ENCODE measurements at regions not wholly inside any gene's neighbourhood (a gene's known extent, or its start where the extent isn't known, plus 50 kb on each side); places are given as distances from the start of the nearest gene placed in this dataset.

- peak; percentile 6 for DNase-seq (ENCODE audit: low spot score)
- no peak overlapping the region for H3K27ac ChIP-seq
- CTCF ChIA-PET, result no interaction called here
- no peak for TF ChIP-seq CTCF (conservative IDR thresholded peaks at IDR 0.05; ENCODE audit: low read depth)
- POLR2A ChIA-PET (ENCODE audit: low non-redundant PET), result no interaction called here
Measured at GRCh38 chr22:27386186-27386585, 415.4 kb downstream of the MN1 start.

DNA sequence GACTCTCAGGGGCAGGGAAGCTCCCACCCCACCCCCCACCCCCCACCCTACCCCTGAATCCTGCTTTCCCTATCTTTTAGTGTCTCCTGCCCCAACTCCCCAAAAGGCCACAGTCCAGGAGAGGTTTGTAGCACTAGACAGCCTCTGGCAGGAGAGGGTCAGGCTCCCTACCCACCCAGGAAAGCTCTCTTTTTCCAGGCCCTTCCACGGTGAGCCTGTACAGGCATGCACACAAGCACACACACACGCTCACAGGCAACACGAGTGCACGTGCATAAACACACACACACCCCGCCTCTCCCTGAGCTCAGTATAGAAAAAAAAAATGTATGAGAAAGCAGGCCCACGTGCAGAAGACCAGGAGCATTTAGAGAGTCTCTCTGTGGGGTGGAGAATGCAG, 414.0 kb downstream of the MN1 start:
- ChIA-PET POLR2A (ENCODE audit: low non-redundant PET) (no interaction called here), CTCF (no interaction called here)
- no peak overlapping the region for H3K27ac ChIP-seq
- no peak for DNase-seq (ENCODE audit: low spot score)
- TF ChIP-seq CTCF (conservative IDR thresholded peaks at IDR 0.05; ENCODE audit: low read depth), result no peak

- no peak overlapping the region for H3K27ac ChIP-seq
- TF ChIP-seq CTCF (conservative IDR thresholded peaks at IDR 0.05; ENCODE audit: low read depth), result no peak
- DNase-seq (ENCODE audit: low spot score), result no peak
- ChIA-PET CTCF (no interaction called here), POLR2A (ENCODE audit: low non-redundant PET) (no interaction called here)
Measured at GRCh38 chr22:27388090-27388600, 413.4 kb downstream of the MN1 start.

DNA sequence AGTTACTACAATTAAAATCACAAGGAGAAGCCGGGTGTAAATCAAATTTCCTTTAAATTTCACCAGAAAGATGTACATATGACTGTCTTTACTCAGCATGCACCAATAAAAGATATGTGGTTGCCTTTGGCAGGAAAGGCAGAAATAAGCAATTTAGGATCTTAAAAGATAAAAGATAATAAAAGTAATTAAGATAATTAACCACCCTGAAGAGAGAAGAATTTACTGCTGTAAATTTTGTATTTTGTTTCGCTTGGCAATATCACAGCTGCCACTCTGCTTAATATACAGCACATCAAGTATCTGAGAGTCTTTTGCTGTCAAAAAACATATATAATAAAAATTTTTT, 411.9 kb downstream of the MN1 start:
- TF ChIP-seq CTCF (conservative IDR thresholded peaks at IDR 0.05; ENCODE audit: low read depth), result no peak
- ChIA-PET CTCF (no interaction called here), POLR2A (ENCODE audit: low non-redundant PET) (no interaction called here)
- no peak overlapping the region for H3K27ac ChIP-seq
- DNase-seq (ENCODE audit: low spot score), result no peak

- no peak for TF ChIP-seq CTCF (conservative IDR thresholded peaks at IDR 0.05; ENCODE audit: low read depth)
- no peak for DNase-seq (ENCODE audit: low spot score)
- CTCF ChIA-PET, result no interaction called here
- H3K27ac ChIP-seq, result no peak overlapping the region
- POLR2A ChIA-PET (ENCODE audit: low non-redundant PET), result no interaction called here
Measured at GRCh38 chr22:27391092-27391770, 410.3 kb downstream of the MN1 start.

DNA sequence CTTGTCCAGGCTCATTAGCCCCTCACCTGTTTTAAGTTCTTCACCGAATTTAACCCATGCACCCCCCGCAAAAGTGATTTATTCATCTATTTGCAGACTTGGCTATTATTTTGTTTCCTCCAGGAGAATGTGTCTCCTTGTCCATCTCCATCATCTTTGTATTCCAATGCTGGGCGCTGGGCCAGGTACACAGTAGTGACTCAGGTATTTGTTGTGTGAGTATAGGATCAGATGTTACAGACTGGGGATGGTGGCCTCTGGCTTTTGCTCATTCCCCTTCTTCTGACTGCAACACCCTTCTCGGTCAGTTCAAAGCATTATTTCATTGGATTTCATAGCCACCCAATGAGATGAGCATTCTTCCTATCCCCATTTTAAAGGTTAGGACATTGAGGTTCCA, 408.2 kb downstream of the MN1 start:
- H3K27ac ChIP-seq, result no peak overlapping the region
- ChIA-PET CTCF (no interaction called here), POLR2A (ENCODE audit: low non-redundant PET) (no interaction called here)
- peak; percentile 45 for DNase-seq (ENCODE audit: low spot score)
- TF ChIP-seq CTCF (conservative IDR thresholded peaks at IDR 0.05; ENCODE audit: low read depth), result no peak
